ENCODE measurements at regions not wholly inside any gene's neighbourhood (a gene's known extent, or its start where the extent isn't known, plus 50 kb on each side); places are given as distances from the start of the nearest gene placed in this dataset.

- no peak for TF ChIP-seq SIN3A (IDR thresholded peaks at IDR 0.05; ENCODE audit: borderline replicate concordance, insufficient read depth, low read length)
- TF ChIP-seq TAF1 (IDR thresholded peaks at IDR 0.05; ENCODE audit: borderline replicate concordance, insufficient read depth, low read length), result no peak
- TF ChIP-seq FOXP2 (optimal IDR thresholded peaks at IDR 0.05; ENCODE audit: borderline replicate concordance, extremely low read depth, extremely low read length, insufficient read depth), result no peak
- TF ChIP-seq REST (IDR thresholded peaks at IDR 0.05; ENCODE audit: insufficient read depth in 1 of 2, low read depth in 2 of 2, low read length in 2 of 2), result no peak
- TF ChIP-seq POLR2AphosphoS5 (IDR thresholded peaks at IDR 0.05; ENCODE audit: low read depth, low read length), result no peak
Measured at GRCh38 chr5:159851053-159851452, 65.2 kb upstream of the ADRA1B start.

GRCh38 chr5:159854916-159855315 lies 61.4 kb upstream of the ADRA1B start:
- no peak for TF ChIP-seq REST (IDR thresholded peaks at IDR 0.05; ENCODE audit: insufficient read depth in 1 of 2, low read depth in 2 of 2, low read length in 2 of 2)
- no peak for TF ChIP-seq POLR2AphosphoS5 (IDR thresholded peaks at IDR 0.05; ENCODE audit: low read depth, low read length)
- no peak for TF ChIP-seq SIN3A (IDR thresholded peaks at IDR 0.05; ENCODE audit: borderline replicate concordance, insufficient read depth, low read length)
- TF ChIP-seq TAF1 (IDR thresholded peaks at IDR 0.05; ENCODE audit: borderline replicate concordance, insufficient read depth, low read length), result no peak
- TF ChIP-seq FOXP2 (optimal IDR thresholded peaks at IDR 0.05; ENCODE audit: borderline replicate concordance, extremely low read depth, extremely low read length, insufficient read depth), result no peak

GRCh38 chr5:159855476-159856191 lies 60.6 kb upstream of the ADRA1B start:
- TF ChIP-seq SIN3A (IDR thresholded peaks at IDR 0.05; ENCODE audit: borderline replicate concordance, insufficient read depth, low read length), result no peak
- TF ChIP-seq TAF1 (IDR thresholded peaks at IDR 0.05; ENCODE audit: borderline replicate concordance, insufficient read depth, low read length), result no peak
- TF ChIP-seq REST (IDR thresholded peaks at IDR 0.05; ENCODE audit: insufficient read depth in 1 of 2, low read depth in 2 of 2, low read length in 2 of 2), result no peak
- TF ChIP-seq POLR2AphosphoS5 (IDR thresholded peaks at IDR 0.05; ENCODE audit: low read depth, low read length), result no peak
- no peak for TF ChIP-seq FOXP2 (optimal IDR thresholded peaks at IDR 0.05; ENCODE audit: borderline replicate concordance, extremely low read depth, extremely low read length, insufficient read depth)

- TF ChIP-seq REST (IDR thresholded peaks at IDR 0.05; ENCODE audit: insufficient read depth in 1 of 2, low read depth in 2 of 2, low read length in 2 of 2) (no peak), TAF1 (IDR thresholded peaks at IDR 0.05; ENCODE audit: borderline replicate concordance, insufficient read depth, low read length) (no peak), FOXP2 (optimal IDR thresholded peaks at IDR 0.05; ENCODE audit: borderline replicate concordance, extremely low read depth, extremely low read length, insufficient read depth) (no peak), POLR2AphosphoS5 (IDR thresholded peaks at IDR 0.05; ENCODE audit: low read depth, low read length) (no peak), SIN3A (IDR thresholded peaks at IDR 0.05; ENCODE audit: borderline replicate concordance, insufficient read depth, low read length) (no peak)
Measured at GRCh38 chr5:159858871-159859270, 57.4 kb upstream of the ADRA1B start.
